ENCODE measurements at regions not wholly inside any gene's neighbourhood (a gene's known extent, or its start where the extent isn't known, plus 50 kb on each side); places are given as distances from the start of the nearest gene placed in this dataset.

- TF ChIP-seq CTCF (conservative IDR thresholded peaks at IDR 0.05; ENCODE audit: low read depth, low read length), result no peak
- TF ChIP-seq EZH2 (IDR thresholded peaks at IDR 0.05; ENCODE audit: borderline replicate concordance, low read depth, low read length, poor library complexity, severe bottlenecking), result no peak
These were observed 448.2 kb upstream of the SETBP1 start for GRCh38 chr18:44232500-44232899.

Data from A673 (cell line).